ENCODE measurements at regions not wholly inside any gene's neighbourhood (a gene's known extent, or its start where the extent isn't known, plus 50 kb on each side); places are given as distances from the start of the nearest gene placed in this dataset.
"Not testable (repeated sequence)": the region's sequence is repeated elsewhere in the genome, so short reads cannot be mapped to it uniquely, and the experiment has no call there.

DNA sequence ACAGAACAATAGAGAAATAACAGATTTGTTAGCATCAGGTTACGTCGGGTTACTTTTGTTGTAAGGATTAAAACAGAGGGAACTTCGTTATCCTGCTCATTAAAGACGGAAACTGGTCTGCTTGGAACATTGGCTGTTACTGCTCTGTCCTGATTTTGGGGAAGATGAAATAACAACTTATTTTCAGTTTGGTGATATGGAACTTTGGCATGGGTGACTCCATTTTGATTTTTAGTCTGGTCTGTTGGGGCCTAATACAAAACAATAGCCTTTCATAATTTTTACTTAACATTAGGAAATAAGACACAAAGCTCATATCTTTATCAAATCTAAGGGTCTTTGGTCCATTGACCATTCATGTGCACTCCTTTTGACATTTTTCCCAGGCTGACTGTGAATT lies 220.5 kb upstream of the DUSP10 start:
- no peak for DNase-seq
- H3K4me2 ChIP-seq (ENCODE audit: low read length): peak overlapping the region; percentile 65
- no peaks in the 10 kb centered on the region for H4K20me1 ChIP-seq (ENCODE audit: low read length)
- no peaks in the 10 kb centered on the region for H3K36me3 ChIP-seq (ENCODE audit: low read depth, low read length)
- H3K4me1 ChIP-seq (ENCODE audit: insufficient read depth, low read length): peaks cover 65% of the 10 kb centered on the region
- H3K27me3 ChIP-seq (ENCODE audit: low read length): no peaks in the 10 kb centered on the region
- ChIA-PET POLR2A (ENCODE audit: unreplicated experiment) (interaction anchor here (0.6 kb wide), 1 partner anchor 76 kb away, joined by 3 read pairs; no protein-coding TSS in a partner anchor), CTCF (no interaction called here)
- intact Hi-C loops (cut with micrococcal nuclease): loop anchor here (10.0 kb wide), 2 partner anchors 138 to 348 kb away; no protein-coding TSS in a partner anchor
- peak overlapping the region; percentile 43 for H2AFZ ChIP-seq (ENCODE audit: low read length)
- no peak overlapping the region for H3K4me3 ChIP-seq (ENCODE audit: low read length)
- no peak for ATAC-seq
- no peaks in the 10 kb centered on the region for H3K9me3 ChIP-seq (ENCODE audit: low read length)
- no peak for TF ChIP-seq EZH2phosphoT487 (IDR thresholded peaks at IDR 0.05; ENCODE audit: borderline replicate concordance, low read length)
- peak overlapping the region; percentile 13; the same call in 1 of the 2 replicates for H3K9ac ChIP-seq (ENCODE audit: low read length)
- peaks cover 3% of the 10 kb centered on the region for H3F3A ChIP-seq (ENCODE audit: low read length, unreplicated experiment)
- BruUV-seq (replicated peaks): no TSS peak
- H3K27ac ChIP-seq (ENCODE audit: low read length): peak overlapping the region; percentile 74
- H3K79me2 ChIP-seq (ENCODE audit: low read length): no peaks in the 10 kb centered on the region
- H3K9me2 ChIP-seq (replicated peaks; ENCODE audit: low read length): no peaks in the 10 kb centered on the region

- no peaks in the 10 kb centered on the region for H3K36me3 ChIP-seq (ENCODE audit: low read depth, low read length)
- CTCF ChIA-PET: no interaction called here
- POLR2A ChIA-PET (ENCODE audit: unreplicated experiment): interaction anchor here (0.6 kb wide), 3 partner anchors 75 to 243 kb away, joined by 3 to 5 read pairs (median 4); no protein-coding TSS in a partner anchor
- peak overlapping the region; percentile 27; the same call in 1 of the 2 replicates for H3K4me3 ChIP-seq (ENCODE audit: low read length)
- peaks cover 3% of the 10 kb centered on the region for H3F3A ChIP-seq (ENCODE audit: low read length, unreplicated experiment)
- peak overlapping the region; percentile 65 for H3K4me2 ChIP-seq (ENCODE audit: low read length)
- no TSS peak for BruUV-seq (replicated peaks)
- DNase-seq (peak; percentile 93), ATAC-seq (peak; percentile 50)
- H4K20me1 ChIP-seq (ENCODE audit: low read length): no peaks in the 10 kb centered on the region
- no peaks in the 10 kb centered on the region for H3K27me3 ChIP-seq (ENCODE audit: low read length)
- TF ChIP-seq EZH2phosphoT487 (IDR thresholded peaks at IDR 0.05; ENCODE audit: borderline replicate concordance, low read length) (no peak), EZH2 (IDR thresholded peaks at IDR 0.05; ENCODE audit: low read length, unreplicated experiment) (no peak)
- peak overlapping the region; percentile 74 for H3K27ac ChIP-seq (ENCODE audit: low read length)
- H3K9me3 ChIP-seq (ENCODE audit: low read length): no peaks in the 10 kb centered on the region
- peak overlapping the region; percentile 43 for H2AFZ ChIP-seq (ENCODE audit: low read length)
- no peaks in the 10 kb centered on the region for H3K9me2 ChIP-seq (replicated peaks; ENCODE audit: low read length)
- H3K79me2 ChIP-seq (ENCODE audit: low read length): no peaks in the 10 kb centered on the region
- H3K9ac ChIP-seq (ENCODE audit: low read length): peak overlapping the region; percentile 18; the same call in 1 of the 2 replicates
- H3K4me1 ChIP-seq (ENCODE audit: insufficient read depth, low read length): peaks cover 65% of the 10 kb centered on the region
- intact Hi-C loops (cut with micrococcal nuclease): loop anchor here (1.0 to 10.0 kb wide), 3 partner anchors 74 to 347 kb away; no protein-coding TSS in a partner anchor
Measured at GRCh38 chr1:221961532-221962292, 219.8 kb upstream of the DUSP10 start.

GRCh38 chr1:221958161-221958562 lies 216.3 kb upstream of the DUSP10 start:
- ATAC-seq (peak; percentile 48), DNase-seq (peak; percentile 96)
- POLR2A ChIA-PET (ENCODE audit: unreplicated experiment); H3K9me3 ChIP-seq (ENCODE audit: low read length); H3K36me3 ChIP-seq (ENCODE audit: low read depth, low read length); H3K79me2 ChIP-seq (ENCODE audit: low read length); H3F3A ChIP-seq (ENCODE audit: low read length, unreplicated experiment); H3K27me3 ChIP-seq (ENCODE audit: low read length); intact Hi-C loops (cut with micrococcal nuclease); H4K20me1 ChIP-seq (ENCODE audit: low read length); H3K4me3 ChIP-seq (ENCODE audit: low read length); H3K9me2 ChIP-seq (replicated peaks; ENCODE audit: low read length); BruUV-seq (replicated peaks); H2AFZ ChIP-seq (ENCODE audit: low read length): not testable (repeated sequence)
- peak overlapping the region; percentile 74 for H3K27ac ChIP-seq (ENCODE audit: low read length)
- CTCF ChIA-PET: interaction anchor here (0.7 kb wide), 1 partner anchor 66 kb away, joined by 7 read pairs; no protein-coding TSS in a partner anchor
- peaks cover 40% of the 10 kb centered on the region for H3K4me1 ChIP-seq (ENCODE audit: insufficient read depth, low read length)
- peak overlapping the region; percentile 25 for H3K9ac ChIP-seq (ENCODE audit: low read length)
- H3K4me2 ChIP-seq (ENCODE audit: low read length): peak overlapping the region; percentile 13; the same call in 1 of the 2 replicates

DNA sequence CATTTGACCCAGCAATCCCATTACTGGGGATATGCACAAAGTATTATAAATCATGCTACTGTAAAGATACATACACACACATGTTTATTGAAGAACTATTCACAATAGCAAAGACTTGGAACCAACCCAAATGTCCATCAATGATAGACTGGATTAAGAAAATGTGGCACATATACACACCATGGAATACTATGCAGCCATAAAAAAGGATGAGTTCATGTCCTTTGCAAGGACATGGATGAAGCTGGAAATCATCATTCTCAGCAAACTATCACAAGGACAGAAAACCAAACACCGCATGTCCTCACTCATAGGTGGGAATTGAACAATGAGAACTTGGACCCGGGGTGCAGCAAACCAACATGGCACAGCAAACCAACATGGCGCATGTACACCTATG lies 215.5 kb upstream of the DUSP10 start:
- intact Hi-C loops (cut with micrococcal nuclease); H3K9ac ChIP-seq (ENCODE audit: low read length); H4K20me1 ChIP-seq (ENCODE audit: low read length); H3K4me3 ChIP-seq (ENCODE audit: low read length); BruUV-seq (replicated peaks); ATAC-seq; H3K36me3 ChIP-seq (ENCODE audit: low read depth, low read length); H3K9me3 ChIP-seq (ENCODE audit: low read length); CTCF ChIA-PET; H3K27me3 ChIP-seq (ENCODE audit: low read length); H3K4me2 ChIP-seq (ENCODE audit: low read length); H2AFZ ChIP-seq (ENCODE audit: low read length); H3F3A ChIP-seq (ENCODE audit: low read length, unreplicated experiment); POLR2A ChIA-PET (ENCODE audit: unreplicated experiment); DNase-seq; H3K79me2 ChIP-seq (ENCODE audit: low read length); H3K9me2 ChIP-seq (replicated peaks; ENCODE audit: low read length): not testable (repeated sequence)
- Histone ChIP-seq H3K4me1 (ENCODE audit: insufficient read depth, low read length) (peaks cover 32% of the 10 kb centered on the region), H3K27ac (ENCODE audit: low read length) (peak overlapping the region; percentile 74)

Measured in PC-3 (cell line).